ENCODE measurements at regions not wholly inside any gene's neighbourhood (a gene's known extent, or its start where the extent isn't known, plus 50 kb on each side); places are given as distances from the start of the nearest gene placed in this dataset.
A peak's percentile ranks its signal among the peaks of the same experiment; 100 is the strongest.

DNA sequence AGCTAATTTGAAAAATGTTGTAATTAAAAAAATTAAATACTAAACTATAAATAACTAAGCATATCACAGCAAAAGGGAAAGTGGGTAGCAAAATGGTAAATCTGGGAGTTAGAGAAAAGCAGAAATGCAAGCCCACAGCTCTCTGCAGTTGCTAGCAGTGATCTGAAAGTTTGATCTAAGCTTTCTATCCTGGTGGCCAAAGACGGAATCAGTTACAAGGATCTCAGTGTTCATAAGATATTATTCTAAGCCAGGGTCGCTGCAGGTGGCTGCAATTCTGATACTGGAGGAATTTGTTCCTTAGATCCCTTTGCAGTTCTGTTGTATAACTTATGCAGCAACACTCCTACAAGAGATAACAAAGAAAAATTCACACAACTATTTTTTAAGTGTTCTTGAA lies 363.7 kb downstream of the SETD4 start:
- Histone ChIP-seq H3K36me3 (no peaks in the 10 kb centered on the region), H3K4me1 (peaks cover 0 to 25% (median 15%) of the 10 kb centered on the region in 3 donors), H3K27ac (peak overlapping the region in 1 of 4 donors; percentile 64), H3K27me3 (no peaks in the 10 kb centered on the region), H3K9me3 (no peaks in the 10 kb centered on the region), H3K4me3 (no peak overlapping the region)
- peak in 2 of 4 donors; percentile 3 for ATAC-seq
- intact Hi-C loops (cut with DNase I) = no loop called here
- DNase-seq = no peak
- no peak for FAIRE-seq
- TF ChIP-seq, protein P1, sequence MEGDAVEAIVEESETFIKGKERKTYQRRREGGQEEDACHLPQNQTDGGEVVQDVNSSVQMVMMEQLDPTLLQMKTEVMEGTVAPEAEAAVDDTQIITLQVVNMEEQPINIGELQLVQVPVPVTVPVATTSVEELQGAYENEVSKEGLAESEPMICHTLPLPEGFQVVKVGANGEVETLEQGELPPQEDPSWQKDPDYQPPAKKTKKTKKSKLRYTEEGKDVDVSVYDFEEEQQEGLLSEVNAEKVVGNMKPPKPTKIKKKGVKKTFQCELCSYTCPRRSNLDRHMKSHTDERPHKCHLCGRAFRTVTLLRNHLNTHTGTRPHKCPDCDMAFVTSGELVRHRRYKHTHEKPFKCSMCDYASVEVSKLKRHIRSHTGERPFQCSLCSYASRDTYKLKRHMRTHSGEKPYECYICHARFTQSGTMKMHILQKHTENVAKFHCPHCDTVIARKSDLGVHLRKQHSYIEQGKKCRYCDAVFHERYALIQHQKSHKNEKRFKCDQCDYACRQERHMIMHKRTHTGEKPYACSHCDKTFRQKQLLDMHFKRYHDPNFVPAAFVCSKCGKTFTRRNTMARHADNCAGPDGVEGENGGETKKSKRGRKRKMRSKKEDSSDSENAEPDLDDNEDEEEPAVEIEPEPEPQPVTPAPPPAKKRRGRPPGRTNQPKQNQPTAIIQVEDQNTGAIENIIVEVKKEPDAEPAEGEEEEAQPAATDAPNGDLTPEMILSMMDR (IDR thresholded peaks at IDR 0.05) = no peak
- WGBS, 2 donors = 32 to 41% methylated on average over 2 of the region's 2 CpGs

DNA sequence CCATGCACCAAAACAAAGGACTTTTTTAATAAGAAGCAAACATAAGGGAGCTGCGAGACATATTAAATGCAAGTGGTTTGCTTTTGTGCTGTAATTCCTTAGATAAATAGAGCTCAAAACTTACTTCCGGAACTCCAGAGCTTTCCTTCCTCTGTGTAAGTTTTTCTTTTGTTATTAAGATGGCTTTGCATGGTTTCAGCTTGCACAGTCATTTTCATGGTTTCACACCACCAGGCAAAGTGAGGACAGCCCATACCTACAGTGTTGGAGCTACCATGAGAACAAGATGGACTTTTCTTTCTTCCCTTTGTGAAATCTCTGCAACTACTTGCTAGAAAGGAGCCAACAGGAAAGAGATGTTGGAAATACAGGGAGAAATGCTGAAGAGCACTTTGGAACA lies 368.0 kb downstream of the SETD4 start:
- peaks cover 0 to 8% (median 5%) of the 10 kb centered on the region in 3 donors for H3K4me1 ChIP-seq
- TF ChIP-seq, protein P1 (IDR thresholded peaks at IDR 0.05) = no peak
- FAIRE-seq (no peak), DNase-seq (no peak), ATAC-seq (no peak)
- H3K27ac ChIP-seq = no peak overlapping the region
- H3K36me3 ChIP-seq = no peaks in the 10 kb centered on the region
- H3K4me3 ChIP-seq = no peak overlapping the region
- H3K9me3 ChIP-seq = no peaks in the 10 kb centered on the region
- intact Hi-C loops (cut with DNase I) = no loop called here
- WGBS, 2 donors = 92 to 95% methylated on average over 2 of the region's 2 CpGs
- no peaks in the 10 kb centered on the region for H3K27me3 ChIP-seq

DNA sequence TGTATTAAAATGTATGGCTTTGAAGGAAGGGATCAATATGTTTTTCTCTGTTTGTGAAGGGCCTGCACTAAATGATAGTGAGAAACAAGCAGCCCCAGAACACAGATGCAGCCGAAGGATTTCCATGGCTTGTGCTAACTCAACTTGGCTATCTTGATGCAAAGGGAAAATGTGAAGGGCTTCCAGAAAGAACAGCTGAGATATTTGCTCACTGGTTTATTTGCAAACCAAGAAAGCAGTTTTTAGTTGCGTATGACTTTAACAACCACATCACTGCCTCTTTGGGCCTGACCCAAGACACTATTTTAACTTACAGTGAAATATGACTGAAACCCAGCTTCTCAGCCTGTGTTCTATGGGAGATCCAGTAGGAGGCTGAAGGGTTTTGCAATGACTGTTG lies 369.9 kb downstream of the SETD4 start:
- peaks cover 0 to 5% (median 0%) of the 10 kb centered on the region in 3 donors for H3K4me1 ChIP-seq
- H3K9me3 ChIP-seq = no peaks in the 10 kb centered on the region
- FAIRE-seq (no peak), DNase-seq (no peak), ATAC-seq (peak; percentile 22 to 61 (median 44))
- no peak overlapping the region for H3K27ac ChIP-seq
- no peaks in the 10 kb centered on the region for H3K36me3 ChIP-seq
- TF ChIP-seq, protein P1 (IDR thresholded peaks at IDR 0.05) = no peak
- intact Hi-C loops (cut with DNase I) = no loop called here
- H3K27me3 ChIP-seq = no peaks in the 10 kb centered on the region
- 35 to 39% methylated on average over 2 of the region's 2 CpGs for WGBS, 2 donors
- H3K4me3 ChIP-seq = no peak overlapping the region

DNA sequence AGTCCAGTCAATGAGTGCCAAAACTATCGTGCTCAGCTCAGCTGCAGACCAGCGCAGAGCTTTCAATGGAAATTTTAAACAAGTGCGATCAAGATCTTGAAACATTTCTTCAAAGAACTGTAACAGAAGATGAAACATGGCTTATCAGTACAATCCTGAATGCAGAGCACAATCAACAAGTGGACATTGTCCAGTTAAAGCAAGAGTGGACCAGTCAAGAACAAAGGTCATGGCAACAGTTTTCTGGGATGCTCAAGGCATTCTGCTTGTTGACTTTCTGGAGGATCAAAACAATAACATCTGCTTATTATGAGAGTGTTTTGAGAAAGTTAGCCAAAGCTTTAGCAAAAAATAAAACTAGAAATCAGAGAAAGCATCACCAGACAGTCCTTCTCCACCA lies 374.2 kb downstream of the SETD4 start:
- TF ChIP-seq, protein P1 (IDR thresholded peaks at IDR 0.05) = no peak
- no peak for DNase-seq
- H3K4me3 ChIP-seq = no peak overlapping the region
- H3K9me3 ChIP-seq = no peaks in the 10 kb centered on the region
- 95 to 96% methylated on average over 3 of the region's 3 CpGs for WGBS, 2 donors
- no peak for FAIRE-seq
- intact Hi-C loops (cut with DNase I) = no loop called here
- H3K36me3 ChIP-seq = no peaks in the 10 kb centered on the region
- ATAC-seq = no peak
- no peak overlapping the region for H3K27ac ChIP-seq
- H3K27me3 ChIP-seq = no peaks in the 10 kb centered on the region
- H3K4me1 ChIP-seq = peaks cover 5 to 11% (median 9%) of the 10 kb centered on the region in 3 donors

DNA sequence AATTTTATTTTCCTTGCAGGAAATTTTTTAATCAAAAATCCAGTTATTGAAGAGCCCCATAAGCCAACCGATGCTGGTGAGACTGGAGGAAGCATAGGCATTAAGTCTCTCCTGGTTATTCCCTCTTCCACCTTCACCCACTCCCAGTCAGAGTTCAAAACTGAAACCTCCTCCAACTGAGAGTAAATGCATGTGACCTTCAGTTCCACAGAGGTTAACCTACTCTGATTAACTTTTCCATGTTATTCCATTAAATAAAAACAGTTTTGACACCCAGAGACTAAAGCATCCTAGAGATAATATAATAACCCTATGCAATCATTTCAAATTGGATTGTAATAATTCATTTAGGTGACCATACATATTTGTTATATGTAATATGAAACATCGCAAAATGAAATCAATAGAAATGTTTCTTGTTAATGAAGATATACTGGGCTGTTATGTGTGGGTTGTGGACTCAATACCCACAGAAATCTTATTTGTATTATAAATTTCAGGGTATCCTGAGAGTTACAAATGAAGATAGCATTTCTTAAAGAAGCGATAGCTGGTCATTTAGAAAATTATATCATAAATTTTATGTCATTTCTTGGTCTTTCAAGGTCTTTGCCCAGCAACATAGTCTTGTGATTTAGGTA lies 376.5 kb downstream of the SETD4 start:
- H3K4me3 ChIP-seq = no peak overlapping the region
- H3K9me3 ChIP-seq = no peaks in the 10 kb centered on the region
- no peak for DNase-seq
- peaks cover 0 to 11% (median 9%) of the 10 kb centered on the region in 3 donors for H3K4me1 ChIP-seq
- intact Hi-C loops (cut with DNase I) = no loop called here
- no peaks in the 10 kb centered on the region for H3K27me3 ChIP-seq
- TF ChIP-seq, protein P1 (IDR thresholded peaks at IDR 0.05) = no peak
- ATAC-seq = peak in 1 of 4 donors; percentile 61
- WGBS, 2 donors = 84 to 86% methylated on average over 3 of the region's 3 CpGs
- no peak for FAIRE-seq
- no peak overlapping the region for H3K27ac ChIP-seq
- no peaks in the 10 kb centered on the region for H3K36me3 ChIP-seq

Data from pancreas (tissue), 10 donors.